ENCODE measurements at regions not wholly inside any gene's neighbourhood (a gene's known extent, or its start where the extent isn't known, plus 50 kb on each side); places are given as distances from the start of the nearest gene placed in this dataset.

DNA sequence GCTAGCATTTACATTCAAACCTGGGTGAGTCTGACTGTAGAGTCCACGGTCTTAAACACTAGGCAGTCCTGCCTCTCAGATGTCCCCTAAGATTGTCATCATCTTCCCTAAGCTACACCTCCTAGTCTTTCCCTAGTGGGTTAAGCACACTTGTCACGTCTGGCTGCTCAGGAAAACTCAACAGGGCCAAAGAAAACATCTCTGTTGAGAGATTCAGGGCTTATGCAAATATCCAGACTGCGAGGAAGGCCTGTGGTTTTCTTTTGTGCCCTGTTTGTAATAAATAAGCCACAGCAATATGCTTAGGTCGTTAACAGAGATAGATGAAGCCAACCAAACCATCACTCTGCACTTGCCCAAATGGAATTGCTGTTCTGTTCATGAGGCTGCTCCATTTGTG, 472.6 kb upstream of the DEPDC1 start:
- no peaks in the 10 kb centered on the region for H3K27me3 ChIP-seq

GRCh38 chr1:68970571-68970970, 473.7 kb upstream of the DEPDC1 start:
- Histone ChIP-seq H3K27me3 (no peaks in the 10 kb centered on the region), H3K36me3 (no peaks in the 10 kb centered on the region), H3K9me3 (no peaks in the 10 kb centered on the region), H3K27ac (no peak overlapping the region), H3K4me1 (no peaks in the 10 kb centered on the region), H3K4me3 (no peak overlapping the region)
- no peak for DNase-seq
- TF ChIP-seq, protein P1, sequence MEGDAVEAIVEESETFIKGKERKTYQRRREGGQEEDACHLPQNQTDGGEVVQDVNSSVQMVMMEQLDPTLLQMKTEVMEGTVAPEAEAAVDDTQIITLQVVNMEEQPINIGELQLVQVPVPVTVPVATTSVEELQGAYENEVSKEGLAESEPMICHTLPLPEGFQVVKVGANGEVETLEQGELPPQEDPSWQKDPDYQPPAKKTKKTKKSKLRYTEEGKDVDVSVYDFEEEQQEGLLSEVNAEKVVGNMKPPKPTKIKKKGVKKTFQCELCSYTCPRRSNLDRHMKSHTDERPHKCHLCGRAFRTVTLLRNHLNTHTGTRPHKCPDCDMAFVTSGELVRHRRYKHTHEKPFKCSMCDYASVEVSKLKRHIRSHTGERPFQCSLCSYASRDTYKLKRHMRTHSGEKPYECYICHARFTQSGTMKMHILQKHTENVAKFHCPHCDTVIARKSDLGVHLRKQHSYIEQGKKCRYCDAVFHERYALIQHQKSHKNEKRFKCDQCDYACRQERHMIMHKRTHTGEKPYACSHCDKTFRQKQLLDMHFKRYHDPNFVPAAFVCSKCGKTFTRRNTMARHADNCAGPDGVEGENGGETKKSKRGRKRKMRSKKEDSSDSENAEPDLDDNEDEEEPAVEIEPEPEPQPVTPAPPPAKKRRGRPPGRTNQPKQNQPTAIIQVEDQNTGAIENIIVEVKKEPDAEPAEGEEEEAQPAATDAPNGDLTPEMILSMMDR (IDR thresholded peaks at IDR 0.05) = no peak
- TF ChIP-seq POLR2A (IDR thresholded peaks at IDR 0.05) = no peak

More for the DNA sequence above, 472.6 kb upstream of the DEPDC1 start:
- no peak overlapping the region for H3K4me3 ChIP-seq
- no peaks in the 10 kb centered on the region for H3K9me3 ChIP-seq
- H3K27ac ChIP-seq = no peak overlapping the region
- TF ChIP-seq, protein P1 (IDR thresholded peaks at IDR 0.05) = no peak
- no peak for TF ChIP-seq POLR2A (IDR thresholded peaks at IDR 0.05)
- no peaks in the 10 kb centered on the region for H3K4me1 ChIP-seq
- no peak for DNase-seq
- no peaks in the 10 kb centered on the region for H3K36me3 ChIP-seq

GRCh38 chr1:68973459-68974244, 476.8 kb upstream of the DEPDC1 start:
- Histone ChIP-seq H3K27me3 (no peaks in the 10 kb centered on the region), H3K27ac (no peak overlapping the region), H3K4me1 (no peaks in the 10 kb centered on the region), H3K4me3 (no peak overlapping the region), H3K9me3 (no peaks in the 10 kb centered on the region), H3K36me3 (no peaks in the 10 kb centered on the region)
- TF ChIP-seq POLR2A (IDR thresholded peaks at IDR 0.05) = no peak
- TF ChIP-seq, protein P1 (IDR thresholded peaks at IDR 0.05) = no peak
- DNase-seq = no peak

GRCh38 chr1:68974447-68974846, 477.6 kb upstream of the DEPDC1 start:
- no peaks in the 10 kb centered on the region for H3K9me3 ChIP-seq
- TF ChIP-seq, protein P1 (IDR thresholded peaks at IDR 0.05) = no peak
- no peak for TF ChIP-seq POLR2A (IDR thresholded peaks at IDR 0.05)

GRCh38 chr1:68975212-68975933, 478.5 kb upstream of the DEPDC1 start:
- DNase-seq = no peak
- H3K27me3 ChIP-seq = no peaks in the 10 kb centered on the region
- no peaks in the 10 kb centered on the region for H3K9me3 ChIP-seq
- H3K36me3 ChIP-seq = no peaks in the 10 kb centered on the region
- no peak overlapping the region for H3K27ac ChIP-seq
- H3K4me3 ChIP-seq = no peak overlapping the region
- H3K4me1 ChIP-seq = no peaks in the 10 kb centered on the region
- TF ChIP-seq, protein P1 (IDR thresholded peaks at IDR 0.05) = no peak
- no peak for TF ChIP-seq POLR2A (IDR thresholded peaks at IDR 0.05)

More at GRCh38 chr1:68974447-68974846, 477.6 kb upstream of the DEPDC1 start:
- no peak overlapping the region for H3K27ac ChIP-seq
- no peak for DNase-seq
- no peaks in the 10 kb centered on the region for H3K36me3 ChIP-seq
- no peak overlapping the region for H3K4me3 ChIP-seq
- H3K4me1 ChIP-seq = no peaks in the 10 kb centered on the region
- H3K27me3 ChIP-seq = no peaks in the 10 kb centered on the region
